SU-DHL-6 (cell line): ENCODE measurements at regions not wholly inside any gene's neighbourhood (a gene's known extent, or its start where the extent isn't known, plus 50 kb on each side); places are given as distances from the start of the nearest gene placed in this dataset.

Source experiments
- CTCF ChIP-seq: fragments of 200-600 bp; sonication (generic); IDR thresholded peaks from one replicate; pipeline ENCODE4 v1.5.1; 2017; ENCODE audit warnings: antibody characterized with exemption, mild to moderate bottlenecking, low read length, moderate library complexity; ENCODE audit not compliant: insufficient read depth, poor library complexity, severe bottlenecking
- EZH2phosphoT487 ChIP-seq: fragments of 200-600 bp; sonication (generic), shearing (Covaris generic); conservative IDR thresholded peaks from 2 replicates; pipeline ENCODE4 v1.6.1; 2018; ENCODE audit warnings: mild to moderate bottlenecking, antibody characterized with exemption, low read length, moderate library complexity, mixed read lengths

GRCh38 chr14:42480255-42480654 lies 873.6 kb downstream of the LRFN5 start:
- TF ChIP-seq CTCF (no peak), EZH2phosphoT487 (no peak)
